Activated T-helper 1 cell treated with anti-CD3 and anti-CD28 coated beads, Interleukin-2, amount 50 U/mL, for 16 hours (primary cell): ENCODE measurements at regions not wholly inside any gene's neighbourhood (a gene's known extent, or its start where the extent isn't known, plus 50 kb on each side); places are given as distances from the start of the nearest gene placed in this dataset.

ENCODE experiments used
- DNase-seq, 2 donors: peaks; one replicate each; pipeline ENCODE4 v3.0.0-alpha.2; 2020; ENCODE audit warnings: low read depth in 1 of 2, low spot score in 1 of 2

- DNase-seq: no peak
These were observed 237.5 kb upstream of the BLID start for GRCh38 chr11:122353561-122353960.

GRCh38 chr11:122348659-122349409, 232.8 kb upstream of the BLID start:
- no peak for DNase-seq

GRCh38 chr11:122346006-122346405, 230.0 kb upstream of the BLID start:
- DNase-seq: no peak

GRCh38 chr11:122345586-122345985, 229.6 kb upstream of the BLID start:
- DNase-seq: no peak

- no peak for DNase-seq
These were observed 228.2 kb upstream of the BLID start for GRCh38 chr11:122344215-122344614.

GRCh38 chr11:122343210-122343609, 227.2 kb upstream of the BLID start:
- no peak for DNase-seq

- DNase-seq: no peak
These were observed 226.2 kb upstream of the BLID start for GRCh38 chr11:122342089-122342744.

GRCh38 chr11:122341477-122341876, 225.5 kb upstream of the BLID start:
- no peak for DNase-seq

- no peak for DNase-seq
These were observed 224.7 kb upstream of the BLID start for GRCh38 chr11:122340607-122341290.

- DNase-seq: no peak
These were observed 223.5 kb upstream of the BLID start for GRCh38 chr11:122339436-122340060.

- DNase-seq: no peak
These were observed 221.7 kb upstream of the BLID start for GRCh38 chr11:122337704-122338103.

GRCh38 chr11:122337241-122337640, 221.2 kb upstream of the BLID start:
- no peak for DNase-seq

GRCh38 chr11:122336706-122337105, 220.7 kb upstream of the BLID start:
- no peak for DNase-seq

- no peak for DNase-seq
These were observed 218.7 kb upstream of the BLID start for GRCh38 chr11:122334546-122335339.

GRCh38 chr11:122333467-122333866, 217.5 kb upstream of the BLID start:
- no peak for DNase-seq

GRCh38 chr11:122331079-122331478, 215.1 kb upstream of the BLID start:
- DNase-seq: no peak

- no peak for DNase-seq
These were observed 214.4 kb upstream of the BLID start for GRCh38 chr11:122330279-122330965.

- DNase-seq: no peak
These were observed 211.5 kb upstream of the BLID start for GRCh38 chr11:122327528-122327927.

GRCh38 chr11:122323754-122324421, 207.9 kb upstream of the BLID start:
- DNase-seq: no peak

GRCh38 chr11:122322329-122322728, 206.3 kb upstream of the BLID start:
- DNase-seq: no peak
